Suprapubic skin (tissue), 4 donors: ENCODE measurements at regions not wholly inside any gene's neighbourhood (a gene's known extent, or its start where the extent isn't known, plus 50 kb on each side); places are given as distances from the start of the nearest gene placed in this dataset.

Experiments
- DNase-seq, 2 donors: peaks; one replicate each; pipeline ENCODE4 v3.0.0-alpha.2; 2019; ENCODE audit warnings: low spot score in 2 of 2
- H3K27ac ChIP-seq: fragments of 200-600 bp; sonication (generic); one replicate; pipeline ENCODE4 v1.5.1; 2019
- H3K27me3 ChIP-seq: fragments of 200-600 bp; sonication (generic); one replicate; pipeline ENCODE4 v1.5.1; 2019
- H3K36me3 ChIP-seq: fragments of 200-600 bp; sonication (generic); one replicate; pipeline ENCODE4 v1.5.1; 2019
- H3K4me1 ChIP-seq: fragments of 200-600 bp; sonication (generic); one replicate; pipeline ENCODE4 v1.5.1; 2019
- H3K4me3 ChIP-seq: fragments of 200-600 bp; sonication (generic); one replicate; pipeline ENCODE4 v1.5.1; 2019; ENCODE audit warnings: mild to moderate bottlenecking
- H3K9me3 ChIP-seq: fragments of 200-600 bp; sonication (generic); one replicate; pipeline ENCODE4 v1.5.1; 2019
- EP300 ChIP-seq: sonication (generic); formaldehyde crosslinking; IDR thresholded peaks from one replicate; pipeline ENCODE4 v1.6.1; 2017; ENCODE audit warnings: antibody characterized with exemption
- POLR2A ChIP-seq, 2 donors: fragments of 450-650 bp; IDR thresholded peaks; one replicate each; pipeline ENCODE4 v1.6.1; 2017; ENCODE audit warnings: antibody characterized with exemption in 2 of 2, mild to moderate bottlenecking in 2 of 2, moderate library complexity in 2 of 2
- POLR2AphosphoS5 ChIP-seq, 3 donors: sonication (generic); formaldehyde crosslinking; IDR thresholded peaks; one replicate each; pipeline ENCODE4 v1.6.1; 2017; ENCODE audit warnings: antibody characterized with exemption in 3 of 3
- WGBS: methylation state at CpG from one replicate; pipeline ENCODE4 v1.1.5; 2018; 5-methylcytosine and 5-hydroxymethylcytosine counted together
- TF ChIP-seq, protein P1 (sequence below), 2 donors: fragments of 200-600 bp in 1 of 2; fragments of 450-650 bp in 1 of 2; sonication (generic) in 1 of 2; IDR thresholded peaks; one replicate each; pipeline ENCODE4 v1.5.1; 2016 to 2019; ENCODE audit warnings: antibody characterized with exemption in 2 of 2, mild to moderate bottlenecking in 1 of 2, moderate library complexity in 1 of 2

DNA sequence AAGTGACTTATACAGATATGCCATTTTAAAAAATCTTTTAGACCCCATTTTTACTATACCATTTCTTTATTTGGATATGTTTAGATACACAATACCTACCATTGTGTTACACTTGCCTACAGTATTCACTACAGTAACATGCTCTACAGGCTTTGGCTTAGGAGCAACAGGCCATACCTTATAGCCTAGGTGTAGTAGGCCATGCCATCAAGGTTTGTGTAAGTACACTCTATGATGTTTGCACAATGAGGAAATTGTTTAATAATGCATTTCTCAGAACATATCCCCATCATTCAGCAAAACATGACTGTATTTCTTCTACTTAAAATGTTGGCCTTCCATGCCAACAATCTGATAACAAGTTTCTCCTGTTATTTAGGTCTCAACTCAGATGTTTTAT lies 1559.5 kb upstream of the TENM4 start:
- Histone ChIP-seq H3K4me1 (no peaks in the 10 kb centered on the region), H3K4me3 (no peak overlapping the region), H3K36me3 (no peaks in the 10 kb centered on the region), H3K9me3 (no peaks in the 10 kb centered on the region), H3K27ac (no peak overlapping the region), H3K27me3 (no peaks in the 10 kb centered on the region)
- no peak for TF ChIP-seq POLR2A (IDR thresholded peaks at IDR 0.05)
- no peak for TF ChIP-seq POLR2AphosphoS5 (IDR thresholded peaks at IDR 0.05)
- TF ChIP-seq EP300, result no peak
- TF ChIP-seq, protein P1, sequence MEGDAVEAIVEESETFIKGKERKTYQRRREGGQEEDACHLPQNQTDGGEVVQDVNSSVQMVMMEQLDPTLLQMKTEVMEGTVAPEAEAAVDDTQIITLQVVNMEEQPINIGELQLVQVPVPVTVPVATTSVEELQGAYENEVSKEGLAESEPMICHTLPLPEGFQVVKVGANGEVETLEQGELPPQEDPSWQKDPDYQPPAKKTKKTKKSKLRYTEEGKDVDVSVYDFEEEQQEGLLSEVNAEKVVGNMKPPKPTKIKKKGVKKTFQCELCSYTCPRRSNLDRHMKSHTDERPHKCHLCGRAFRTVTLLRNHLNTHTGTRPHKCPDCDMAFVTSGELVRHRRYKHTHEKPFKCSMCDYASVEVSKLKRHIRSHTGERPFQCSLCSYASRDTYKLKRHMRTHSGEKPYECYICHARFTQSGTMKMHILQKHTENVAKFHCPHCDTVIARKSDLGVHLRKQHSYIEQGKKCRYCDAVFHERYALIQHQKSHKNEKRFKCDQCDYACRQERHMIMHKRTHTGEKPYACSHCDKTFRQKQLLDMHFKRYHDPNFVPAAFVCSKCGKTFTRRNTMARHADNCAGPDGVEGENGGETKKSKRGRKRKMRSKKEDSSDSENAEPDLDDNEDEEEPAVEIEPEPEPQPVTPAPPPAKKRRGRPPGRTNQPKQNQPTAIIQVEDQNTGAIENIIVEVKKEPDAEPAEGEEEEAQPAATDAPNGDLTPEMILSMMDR (IDR thresholded peaks at IDR 0.05), result no peak
- no peak for DNase-seq

DNA sequence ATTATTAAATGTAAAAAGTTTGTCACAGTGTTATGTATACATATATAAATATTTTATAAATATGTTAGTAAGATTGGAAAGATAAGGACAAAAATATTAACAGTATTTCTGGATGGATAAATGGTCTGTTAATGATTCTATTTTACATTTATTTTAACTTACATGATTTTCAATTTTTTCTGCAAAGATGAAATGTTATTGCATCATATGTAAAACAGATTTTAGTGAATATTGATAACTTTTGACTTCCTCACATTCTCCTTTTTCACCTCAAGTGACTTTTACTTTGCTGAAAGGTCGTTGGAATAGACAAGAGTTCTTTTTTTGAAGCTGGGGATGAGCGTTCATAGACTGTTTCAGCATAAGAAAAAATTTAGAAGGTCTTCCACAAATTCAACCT lies 1554.7 kb upstream of the TENM4 start:
- Histone ChIP-seq H3K27me3 (no peaks in the 10 kb centered on the region), H3K4me1 (no peaks in the 10 kb centered on the region), H3K27ac (no peak overlapping the region), H3K9me3 (no peaks in the 10 kb centered on the region), H3K36me3 (no peaks in the 10 kb centered on the region), H3K4me3 (no peak overlapping the region)
- 76% methylated on average over 2 of the region's 2 CpGs for WGBS
- DNase-seq, result no peak
- TF ChIP-seq POLR2AphosphoS5 (IDR thresholded peaks at IDR 0.05), result no peak
- no peak for TF ChIP-seq POLR2A (IDR thresholded peaks at IDR 0.05)
- TF ChIP-seq EP300, result no peak
- TF ChIP-seq, protein P1 (IDR thresholded peaks at IDR 0.05), result no peak

DNA sequence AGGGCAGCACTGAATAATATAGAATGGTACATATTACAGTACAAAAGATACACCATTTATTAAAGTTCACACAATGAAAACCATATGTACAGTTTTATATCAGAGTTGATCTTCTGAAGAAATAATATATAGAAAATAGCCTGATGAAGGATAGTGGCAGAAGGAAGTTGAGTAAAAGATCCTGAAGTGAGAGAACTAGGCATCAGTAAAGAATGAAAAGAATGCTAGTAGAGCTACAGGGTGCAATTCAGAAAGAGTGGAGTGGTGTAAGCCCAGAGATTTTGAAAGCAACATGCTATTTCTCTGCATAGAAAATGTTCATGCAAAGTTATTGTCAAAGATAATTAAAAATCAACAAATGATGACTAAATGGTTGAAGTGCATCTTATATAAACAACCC lies 1552.7 kb upstream of the TENM4 start:
- Histone ChIP-seq H3K9me3 (no peaks in the 10 kb centered on the region), H3K36me3 (no peaks in the 10 kb centered on the region), H3K4me1 (no peaks in the 10 kb centered on the region), H3K27me3 (no peaks in the 10 kb centered on the region), H3K27ac (no peak overlapping the region), H3K4me3 (no peak overlapping the region)
- DNase-seq, result no peak
- no peak for TF ChIP-seq EP300
- TF ChIP-seq POLR2AphosphoS5 (IDR thresholded peaks at IDR 0.05), result no peak
- TF ChIP-seq, protein P1 (IDR thresholded peaks at IDR 0.05), result no peak

DNA sequence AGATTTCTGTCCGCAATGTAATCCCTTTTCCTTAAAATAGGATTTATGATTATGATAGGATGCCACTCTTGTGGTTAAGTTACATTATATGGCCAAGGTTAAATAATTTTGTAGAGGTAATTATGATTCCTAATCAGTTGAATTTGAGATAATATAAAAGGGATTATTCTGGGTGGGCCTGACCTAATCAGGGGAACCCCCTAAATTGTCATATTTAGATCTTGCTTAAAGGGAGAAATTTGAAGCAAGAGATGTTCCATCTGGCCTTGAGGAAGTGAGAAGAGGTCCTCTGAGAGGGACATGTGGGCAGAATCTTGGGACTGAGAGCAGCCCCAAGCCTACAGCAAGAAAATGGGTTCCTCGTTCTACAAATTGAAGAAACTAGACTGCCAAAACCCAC lies 1550.1 kb upstream of the TENM4 start:
- Histone ChIP-seq H3K9me3 (no peaks in the 10 kb centered on the region), H3K27me3 (no peaks in the 10 kb centered on the region), H3K4me3 (no peak overlapping the region), H3K4me1 (no peaks in the 10 kb centered on the region), H3K27ac (no peak overlapping the region), H3K36me3 (no peaks in the 10 kb centered on the region)
- TF ChIP-seq EP300 (no peak), POLR2AphosphoS5 (IDR thresholded peaks at IDR 0.05) (no peak), POLR2A (IDR thresholded peaks at IDR 0.05) (no peak)
- TF ChIP-seq, protein P1 (IDR thresholded peaks at IDR 0.05), result no peak
- WGBS, result 97% methylated on average over 2 of the region's 2 CpGs
- no peak for DNase-seq

DNA sequence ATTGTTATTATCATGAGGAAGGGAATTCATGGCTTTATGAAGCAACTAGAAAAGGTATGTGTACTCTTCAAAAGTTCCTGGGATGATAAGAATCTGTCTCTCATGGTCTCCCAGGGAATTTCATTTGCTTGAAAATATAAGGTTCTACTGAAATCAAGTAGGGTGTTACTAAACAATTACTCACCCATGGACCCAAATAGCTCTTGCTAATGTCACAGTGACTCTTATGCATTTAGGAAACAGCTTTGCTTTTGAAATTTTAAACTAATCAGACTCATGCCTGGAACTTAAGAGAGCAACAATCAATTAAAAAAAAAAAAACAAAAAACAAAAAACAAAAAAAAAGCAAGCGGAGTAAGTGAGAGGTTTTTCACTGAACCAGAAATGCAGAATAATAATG lies 1546.3 kb upstream of the TENM4 start:
- no peaks in the 10 kb centered on the region for H3K27me3 ChIP-seq
- DNase-seq, result no peak
- no peaks in the 10 kb centered on the region for H3K4me1 ChIP-seq
- no peak overlapping the region for H3K4me3 ChIP-seq
- TF ChIP-seq, protein P1 (IDR thresholded peaks at IDR 0.05), result no peak
- TF ChIP-seq POLR2A (IDR thresholded peaks at IDR 0.05) (no peak), POLR2AphosphoS5 (IDR thresholded peaks at IDR 0.05) (no peak), EP300 (no peak)
- H3K9me3 ChIP-seq, result no peaks in the 10 kb centered on the region
- H3K27ac ChIP-seq, result no peak overlapping the region
- no peaks in the 10 kb centered on the region for H3K36me3 ChIP-seq
- WGBS, result 97% methylated on average over 1 of the region's 1 CpG
